Fibroblast of lung (primary cell): ENCODE measurements at regions not wholly inside any gene's neighbourhood (a gene's known extent, or its start where the extent isn't known, plus 50 kb on each side); places are given as distances from the start of the nearest gene placed in this dataset.

Experiments
- DNase-seq, 2 donors: peaks; one replicate each; pipeline versions ENCODE4 v3.0.0 to v3.0.0-alpha.2; 2010; ENCODE audit warnings: low read depth in 2 of 2
- H2AFZ ChIP-seq: 2 replicates; pipeline ENCODE4 v1.5.1; 2012; ENCODE audit warnings: low read length, control low read depth, inconsistent platforms
- H3K27ac ChIP-seq: 2 replicates; pipeline ENCODE4 v1.5.1; 2011; ENCODE audit warnings: low read length, control low read depth; ENCODE audit not compliant: insufficient read depth
- H3K27me3 ChIP-seq: 2 replicates; pipeline ENCODE4 v1.5.1; 2011; ENCODE audit warnings: mild to moderate bottlenecking, low read length; ENCODE audit not compliant: control insufficient read depth, insufficient read depth
- H3K36me3 ChIP-seq: 2 replicates; pipeline ENCODE4 v1.5.1; 2011; ENCODE audit warnings: low read length; ENCODE audit not compliant: control insufficient read depth, insufficient read depth
- H3K4me1 ChIP-seq: 2 replicates; pipeline ENCODE4 v1.5.1; 2011; ENCODE audit warnings: low read length; ENCODE audit not compliant: control insufficient read depth, insufficient read depth; ENCODE audit errors: extremely low read depth
- H3K4me2 ChIP-seq: 2 replicates; pipeline ENCODE4 v1.5.1; 2011; ENCODE audit warnings: low read length, control low read depth; ENCODE audit not compliant: insufficient read depth; ENCODE audit errors: extremely low read depth
- H3K4me3 ChIP-seq, 4 experiments: fragments of 200-600 bp in 1 of 4; sonication (generic) in 1 of 4; replicated peaks in 1 of 4; 2 replicates each; pipeline ENCODE4 v1.5.1; 2011 to 2016; ENCODE audit warnings: low read length in 4 of 4, low read depth in 3 of 4, mild to moderate bottlenecking in 3 of 4, control low read depth in 2 of 4, inconsistent platforms in 1 of 4, mixed read lengths in 1 of 4; ENCODE audit not compliant: insufficient read depth in 1 of 4; ENCODE audit errors: control extremely low read depth in 1 of 4
- H3K79me2 ChIP-seq: 2 replicates; pipeline ENCODE4 v1.5.1; 2012; ENCODE audit warnings: mild to moderate bottlenecking, low read length, inconsistent platforms; ENCODE audit not compliant: control insufficient read depth, insufficient read depth
- H3K9ac ChIP-seq: 2 replicates; pipeline ENCODE4 v1.5.1; 2011; ENCODE audit warnings: mild to moderate bottlenecking, low read length, control low read depth; ENCODE audit not compliant: insufficient read depth
- H3K9me3 ChIP-seq: 2 replicates; pipeline ENCODE4 v1.5.1; 2012; ENCODE audit warnings: low read depth, low read length; ENCODE audit not compliant: control insufficient read depth, insufficient read depth
- H4K20me1 ChIP-seq: 2 replicates; pipeline ENCODE4 v1.5.1; 2011; ENCODE audit warnings: low read length; ENCODE audit not compliant: control insufficient read depth, insufficient read depth; ENCODE audit errors: extremely low read depth
- EZH2 ChIP-seq: IDR thresholded peaks from 2 replicates; pipeline ENCODE4 v1.5.1; 2012; ENCODE audit warnings: low read length, control low read depth, mild to moderate bottlenecking; ENCODE audit errors: missing control alignments
- TF ChIP-seq, protein P1 (sequence below), 2 donors: IDR thresholded peaks in 1 of 2; conservative IDR thresholded peaks in 1 of 2; 1 replicate in 1 of 2; 2 replicates in 1 of 2; pipeline ENCODE4 v1.5.1; 2011 to 2012; ENCODE audit warnings: low read length in 2 of 2, control low read depth in 1 of 2, inconsistent platforms in 1 of 2, low read depth in 1 of 2, mild to moderate bottlenecking in 1 of 2

DNA sequence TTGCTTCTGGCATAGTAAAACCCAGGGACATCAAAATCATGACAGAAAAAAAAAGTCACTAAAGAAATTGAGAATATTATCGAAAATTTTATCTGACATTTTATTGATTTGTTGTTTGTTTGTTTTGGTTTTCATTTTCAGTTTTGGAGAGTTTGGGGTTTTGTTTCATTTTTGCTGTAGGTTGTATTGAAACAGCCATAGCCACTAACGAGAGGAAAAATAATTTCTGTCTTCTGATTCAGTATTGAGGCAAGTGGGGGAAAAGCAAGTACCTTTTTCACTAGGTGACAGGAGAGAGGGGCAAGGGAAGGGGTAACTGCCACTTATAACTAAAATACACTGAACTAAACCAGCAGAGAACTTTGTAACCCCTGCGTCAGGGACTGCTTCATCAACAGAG is 392.8 kb upstream of the NDST3 start:
- no peak for TF ChIP-seq EZH2
- TF ChIP-seq, protein P1, sequence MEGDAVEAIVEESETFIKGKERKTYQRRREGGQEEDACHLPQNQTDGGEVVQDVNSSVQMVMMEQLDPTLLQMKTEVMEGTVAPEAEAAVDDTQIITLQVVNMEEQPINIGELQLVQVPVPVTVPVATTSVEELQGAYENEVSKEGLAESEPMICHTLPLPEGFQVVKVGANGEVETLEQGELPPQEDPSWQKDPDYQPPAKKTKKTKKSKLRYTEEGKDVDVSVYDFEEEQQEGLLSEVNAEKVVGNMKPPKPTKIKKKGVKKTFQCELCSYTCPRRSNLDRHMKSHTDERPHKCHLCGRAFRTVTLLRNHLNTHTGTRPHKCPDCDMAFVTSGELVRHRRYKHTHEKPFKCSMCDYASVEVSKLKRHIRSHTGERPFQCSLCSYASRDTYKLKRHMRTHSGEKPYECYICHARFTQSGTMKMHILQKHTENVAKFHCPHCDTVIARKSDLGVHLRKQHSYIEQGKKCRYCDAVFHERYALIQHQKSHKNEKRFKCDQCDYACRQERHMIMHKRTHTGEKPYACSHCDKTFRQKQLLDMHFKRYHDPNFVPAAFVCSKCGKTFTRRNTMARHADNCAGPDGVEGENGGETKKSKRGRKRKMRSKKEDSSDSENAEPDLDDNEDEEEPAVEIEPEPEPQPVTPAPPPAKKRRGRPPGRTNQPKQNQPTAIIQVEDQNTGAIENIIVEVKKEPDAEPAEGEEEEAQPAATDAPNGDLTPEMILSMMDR (conservative IDR thresholded peaks at IDR 0.05 in 1 of 2, IDR thresholded peaks at IDR 0.05 in 1 of 2; ENCODE audit: low read depth in 1 of 2, low read length in 2 of 2) = no peak

DNA sequence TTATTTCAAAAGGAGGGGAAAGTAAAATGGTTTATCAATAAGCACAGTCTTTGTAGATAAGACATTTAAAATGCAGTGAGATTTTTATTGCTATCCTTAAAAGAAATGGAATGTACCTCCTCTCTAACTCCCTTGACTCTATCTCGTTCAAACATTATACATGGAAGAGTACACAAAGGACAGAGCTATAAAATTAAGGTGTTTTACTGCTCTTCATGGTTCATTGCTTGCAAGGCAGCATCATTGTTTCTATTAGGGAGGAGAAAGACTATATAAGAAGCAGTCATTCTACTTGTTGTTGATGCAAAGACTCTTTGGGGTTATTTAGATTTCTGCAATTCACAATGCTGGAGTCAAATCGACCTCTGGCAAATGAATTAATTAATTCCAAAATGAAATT is 380.2 kb upstream of the NDST3 start:
- Histone ChIP-seq H3K4me2 (no peak overlapping the region), H3K9ac (no peak overlapping the region), H3K4me1 (no peaks in the 10 kb centered on the region), H3K9me3 (no peaks in the 10 kb centered on the region), H2AFZ (no peak overlapping the region), H4K20me1 (no peaks in the 10 kb centered on the region), H3K36me3 (no peaks in the 10 kb centered on the region), H3K27me3 (no peaks in the 10 kb centered on the region), H3K79me2 (no peaks in the 10 kb centered on the region), H3K27ac (no peak overlapping the region), H3K4me3 (no peak overlapping the region)
- DNase-seq = no peak
- TF ChIP-seq, protein P1 (conservative IDR thresholded peaks at IDR 0.05 in 1 of 2, IDR thresholded peaks at IDR 0.05 in 1 of 2; ENCODE audit: low read depth in 1 of 2, low read length in 2 of 2) = no peak
- TF ChIP-seq EZH2 = no peak

More for the DNA sequence above, 392.8 kb upstream of the NDST3 start:
- no peak overlapping the region for H3K27ac ChIP-seq
- no peak for DNase-seq
- no peaks in the 10 kb centered on the region for H3K9me3 ChIP-seq
- no peaks in the 10 kb centered on the region for H3K36me3 ChIP-seq
- H3K9ac ChIP-seq = no peak overlapping the region
- no peaks in the 10 kb centered on the region for H3K79me2 ChIP-seq
- H3K27me3 ChIP-seq = no peaks in the 10 kb centered on the region
- no peak overlapping the region for H2AFZ ChIP-seq
- H4K20me1 ChIP-seq = no peaks in the 10 kb centered on the region
- H3K4me3 ChIP-seq = no peak overlapping the region
- no peak overlapping the region for H3K4me2 ChIP-seq
- no peaks in the 10 kb centered on the region for H3K4me1 ChIP-seq

- Histone ChIP-seq H2AFZ (no peak overlapping the region), H3K9me3 (no peaks in the 10 kb centered on the region), H3K27ac (no peak overlapping the region), H4K20me1 (no peaks in the 10 kb centered on the region), H3K9ac (no peak overlapping the region), H3K4me2 (no peak overlapping the region), H3K36me3 (no peaks in the 10 kb centered on the region), H3K79me2 (no peaks in the 10 kb centered on the region), H3K4me1 (no peaks in the 10 kb centered on the region), H3K4me3 (no peak overlapping the region), H3K27me3 (no peaks in the 10 kb centered on the region)
- DNase-seq = no peak
- TF ChIP-seq, protein P1 (conservative IDR thresholded peaks at IDR 0.05 in 1 of 2, IDR thresholded peaks at IDR 0.05 in 1 of 2; ENCODE audit: low read depth in 1 of 2, low read length in 2 of 2) = no peak
- no peak for TF ChIP-seq EZH2
These were observed 373.6 kb upstream of the NDST3 start for GRCh38 chr4:117660668-117661067.
